H1 (cell line): ENCODE measurements at regions not wholly inside any gene's neighbourhood (a gene's known extent, or its start where the extent isn't known, plus 50 kb on each side); places are given as distances from the start of the nearest gene placed in this dataset.

Experiments
- CTCF ChIA-PET: fragments of 300-600 bp; sonication (Branson Sonifier 250); formaldehyde crosslinking; loops from one replicate; lab custom pipeline; 2021; ENCODE audit not compliant: partially characterized antibody; lab: Charles Lee
- POLR2A ChIA-PET: fragments of 300-600 bp; sonication (Branson Sonifier 250); formaldehyde crosslinking; loops from one replicate; lab custom pipeline; 2021; ENCODE audit warnings: inconsistent platforms; ENCODE audit not compliant: partially characterized antibody; lab: Charles Lee
- DNase-seq, 2 experiments: peaks; one replicate each; pipeline versions ENCODE4 v3.0.0 to v3.0.0-alpha.2; 2010 to 2022; ENCODE audit warnings: low spot score in 2 of 2, low read depth in 1 of 2, mixed read lengths in 1 of 2
- FAIRE-seq: peaks from 2 replicates; lab custom pipeline; 2011; peaks lifted over from hg19 to GRCh38; lab: Jason Lieb, UNC
- H2AFZ ChIP-seq: 2 replicates; pipeline ENCODE4 v1.8.1; 2012; ENCODE audit warnings: low read length, inconsistent platforms
- H2AK5ac ChIP-seq: 2 replicates; pipeline ENCODE4 v1.6.1; 2013; ENCODE audit warnings: low read depth, low read length
- H2BK120ac ChIP-seq: replicated peaks from 2 replicates; pipeline ENCODE3; 2013; ENCODE audit warnings: low read depth, low read length, inconsistent platforms
- H2BK12ac ChIP-seq: 2 replicates; pipeline ENCODE4 v1.6.1; 2013; ENCODE audit warnings: low read depth, low read length
- H2BK15ac ChIP-seq: 2 replicates; pipeline ENCODE4 v1.6.1; 2013; ENCODE audit warnings: low read length
- H2BK20ac ChIP-seq: 2 replicates; pipeline ENCODE4 v1.6.1; 2013; ENCODE audit warnings: low read length
- H2BK5ac ChIP-seq: 2 replicates; pipeline ENCODE4 v1.6.1; 2013; ENCODE audit warnings: low read depth, low read length
- H3K14ac ChIP-seq: 2 replicates; pipeline ENCODE4 v1.6.1; 2013; ENCODE audit warnings: inconsistent platforms; ENCODE audit not compliant: insufficient read length
- H3K18ac ChIP-seq: 2 replicates; pipeline ENCODE4 v1.6.1; 2013; ENCODE audit warnings: low read length; ENCODE audit errors: extremely low read depth
- H3K23ac ChIP-seq: 2 replicates; pipeline ENCODE4 v1.6.1; 2013; ENCODE audit warnings: inconsistent platforms; ENCODE audit not compliant: insufficient read length
- H3K23me2 ChIP-seq: 2 replicates; pipeline ENCODE4 v1.6.1; 2013; ENCODE audit warnings: low read depth, low read length
- H3K27ac ChIP-seq: 2 replicates; pipeline ENCODE4 v1.6.1; 2011; ENCODE audit warnings: low read depth, low read length, inconsistent platforms
- H3K27me3 ChIP-seq, 4 experiments: replicated peaks in 1 of 4; 1 replicate in 1 of 4; 2 replicates in 3 of 4; pipeline versions ENCODE4 v1.6.1 to v1.8.1; 2011 to 2013; ENCODE audit warnings: low read length in 3 of 4, mild to moderate bottlenecking in 3 of 4, inconsistent platforms in 2 of 4, mixed read lengths in 2 of 4, moderate library complexity in 1 of 4; ENCODE audit not compliant: control insufficient read depth in 3 of 4, insufficient read depth in 3 of 4; ENCODE audit errors: extremely low read depth in 1 of 4
- H3K36me3 ChIP-seq, 4 experiments: 2 replicates each; pipeline versions ENCODE4 v1.6.1 to v1.8.1; 2011 to 2013; ENCODE audit warnings: mild to moderate bottlenecking in 4 of 4, low read length in 3 of 4, moderate library complexity in 2 of 4, control low read depth in 1 of 4, inconsistent platforms in 1 of 4; ENCODE audit not compliant: insufficient read depth in 4 of 4, control insufficient read depth in 2 of 4
- H3K4ac ChIP-seq: replicated peaks from 2 replicates; pipeline ENCODE3; 2013; ENCODE audit warnings: low read length, low read depth, mixed read lengths, inconsistent platforms; ENCODE audit not compliant: insufficient read length
- H3K4me1 ChIP-seq, 4 experiments: replicated peaks in 1 of 4; 1 replicate in 1 of 4; 2 replicates in 3 of 4; pipeline versions ENCODE4 v1.6.1 to v1.8.1; 2011 to 2013; ENCODE audit warnings: low read length in 3 of 4, inconsistent platforms in 2 of 4, mixed read lengths in 1 of 4; ENCODE audit not compliant: insufficient read depth in 4 of 4, control insufficient read depth in 3 of 4
- H3K4me2 ChIP-seq, 2 experiments: 2 replicates each; pipeline versions ENCODE4 v1.6.1 to v1.8.1; 2011 to 2013; ENCODE audit warnings: low read depth in 2 of 2, low read length in 2 of 2, control low read depth in 1 of 2, inconsistent platforms in 1 of 2, mild to moderate bottlenecking in 1 of 2; ENCODE audit not compliant: insufficient read depth in 1 of 2
- H3K4me3 ChIP-seq, 4 experiments: fragments of 200-600, 300-600 bp in 1 of 4; sonication (generic), shearing (Covaris generic), sonication (Bioruptor Twin) in 1 of 4; 2 replicates each; pipeline versions ENCODE4 v1.5.1 to v1.8.1; 2011 to 2016; ENCODE audit warnings: low read length in 4 of 4, low read depth in 3 of 4, control low read depth in 2 of 4, inconsistent platforms in 2 of 4, mild to moderate bottlenecking in 2 of 4, mixed read lengths in 1 of 4, moderate library complexity in 1 of 4; ENCODE audit not compliant: insufficient read depth in 2 of 4; ENCODE audit errors: extremely low read depth in 1 of 4
- H3K56ac ChIP-seq: replicated peaks from 2 replicates; pipeline ENCODE3; 2013; ENCODE audit warnings: low read depth, mild to moderate bottlenecking, mixed read lengths, low read length, inconsistent platforms; ENCODE audit not compliant: insufficient read length
- H3K79me1 ChIP-seq: 2 replicates; pipeline ENCODE4 v1.6.1; 2013; ENCODE audit warnings: low read depth, low read length, control low read depth
- H3K79me2 ChIP-seq, 2 experiments: 2 replicates each; pipeline versions ENCODE4 v1.6.1 to v1.8.1; 2012 to 2013; ENCODE audit warnings: low read length in 2 of 2, mild to moderate bottlenecking in 2 of 2, inconsistent platforms in 1 of 2; ENCODE audit not compliant: insufficient read depth in 2 of 2, control insufficient read depth in 1 of 2
- H3K9ac ChIP-seq, 4 experiments: replicated peaks in 1 of 4; 1 replicate in 1 of 4; 2 replicates in 3 of 4; pipeline versions ENCODE4 v1.6.1 to v1.8.1; 2011 to 2013; ENCODE audit warnings: low read depth in 3 of 4, low read length in 3 of 4, control low read depth in 2 of 4, mild to moderate bottlenecking in 2 of 4, moderate library complexity in 2 of 4, inconsistent platforms in 1 of 4; ENCODE audit errors: extremely low read depth in 1 of 4
- H3K9me3 ChIP-seq, 2 experiments: 2 replicates each; pipeline versions ENCODE4 v1.6.1 to v1.8.1; 2012 to 2013; ENCODE audit warnings: mild to moderate bottlenecking in 2 of 2, moderate library complexity in 2 of 2, control low read depth in 1 of 2, inconsistent platforms in 1 of 2, low read depth in 1 of 2, low read length in 1 of 2, mixed read lengths in 1 of 2; ENCODE audit not compliant: insufficient read depth in 2 of 2
- H4K20me1 ChIP-seq, 2 experiments: replicated peaks in 1 of 2; 2 replicates each; pipeline versions ENCODE3 to v1.8.1; 2011 to 2013; ENCODE audit warnings: inconsistent platforms in 2 of 2, low read length in 2 of 2, mild to moderate bottlenecking in 1 of 2; ENCODE audit not compliant: insufficient read depth in 2 of 2, control insufficient read depth in 1 of 2
- H4K5ac ChIP-seq: 2 replicates; pipeline ENCODE4 v1.6.1; 2013; ENCODE audit warnings: low read length, low read depth, mixed read lengths, inconsistent platforms; ENCODE audit not compliant: insufficient read length
- H4K8ac ChIP-seq: 2 replicates; pipeline ENCODE4 v1.8.0; 2013; ENCODE audit warnings: mild to moderate bottlenecking, moderate library complexity, low read length, inconsistent platforms; ENCODE audit not compliant: insufficient read depth; ENCODE audit errors: extremely low read depth
- H4K91ac ChIP-seq: replicated peaks from 2 replicates; pipeline ENCODE3; 2013; ENCODE audit warnings: low read length, mixed read lengths, inconsistent platforms; ENCODE audit not compliant: insufficient read length
- CHD1 ChIP-seq: IDR thresholded peaks from 2 replicates; pipeline ENCODE4 v1.6.1; 2012; ENCODE audit warnings: low read depth, low read length, improper control_type of control experiment
- POLR2A ChIP-seq, 2 experiments: IDR thresholded peaks; 1 replicate in 1 of 2; 2 replicates in 1 of 2; pipeline ENCODE4 v1.6.1; 2011; ENCODE audit warnings: low read depth in 2 of 2, low read length in 2 of 2, mild to moderate bottlenecking in 2 of 2; ENCODE audit errors: control extremely low read depth in 1 of 2
- WGBS, 2 experiments: shearing (Covaris generic) in 1 of 2; methylation state at CpG; one replicate each; pipeline versions ENCODE4 v1.1.6 to v1.1.7; 2013 to 2015; ENCODE audit warnings: low lambda C conversion rate in 2 of 2, mixed read lengths in 2 of 2, inconsistent platforms in 1 of 2, low coverage in 1 of 2, missing lambda C conversion rate in 1 of 2; ENCODE audit not compliant: insufficient replicate concordance in 2 of 2, insufficient coverage in 1 of 2, insufficient read length in 1 of 2; ENCODE audit errors: extremely low coverage in 1 of 2, missing lambda C conversion rate in 1 of 2; 5-methylcytosine and 5-hydroxymethylcytosine counted together

DNA sequence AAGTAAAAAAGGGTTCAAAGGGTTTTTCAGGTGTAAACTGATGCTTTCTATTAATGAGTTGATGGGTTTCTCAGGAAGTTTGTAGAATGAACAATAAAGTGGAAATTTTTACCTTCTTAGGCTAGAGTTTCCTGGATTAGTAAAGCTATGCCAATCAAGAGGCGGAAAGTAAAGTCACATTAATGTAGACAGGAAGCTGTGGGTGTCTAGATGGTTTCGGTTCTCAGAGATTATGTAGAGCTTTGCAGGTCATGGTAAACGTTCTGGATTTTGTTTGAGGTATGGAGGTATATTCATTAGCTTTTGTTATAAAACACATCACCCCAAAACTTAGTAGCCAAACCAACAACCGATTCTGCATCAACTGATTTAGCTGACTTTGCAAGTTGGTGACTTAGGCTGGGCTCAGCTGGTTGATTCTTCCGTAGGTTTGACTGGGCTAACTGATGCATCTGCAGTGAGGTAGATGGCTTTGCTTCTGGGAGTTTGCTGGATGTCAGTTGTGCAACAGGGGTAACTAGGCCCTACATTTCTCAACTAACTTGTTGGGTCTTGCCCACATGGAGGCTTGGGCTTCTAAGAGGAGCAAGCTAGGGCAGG is 273.8 kb downstream of the MSX2 start:
- FAIRE-seq (no peak), DNase-seq (no peak)
- Histone ChIP-seq H3K4me1 (no peaks in the 10 kb centered on the region), H4K8ac (no peak overlapping the region), H3K79me2 (no peaks in the 10 kb centered on the region), H2BK20ac (no peak overlapping the region), H3K9me3 (peaks cover 4 to 6% of the 10 kb centered on the region in 2 experiments; a peak in 2 of 4 replicates), H3K79me1 (no peaks in the 10 kb centered on the region), H3K4ac (no peak overlapping the region), H2BK12ac (no peak overlapping the region), H3K27ac (no peak overlapping the region), H2BK120ac (no peak overlapping the region), H3K23me2 (peaks cover 2% of the 10 kb centered on the region; the same call in 1 of the 2 replicates), H2BK5ac (no peak overlapping the region), H4K20me1 (no peaks in the 10 kb centered on the region), H2AFZ (no peak overlapping the region), H3K23ac (no peak overlapping the region), H4K5ac (no peak overlapping the region), H4K91ac (no peak overlapping the region), H2AK5ac (no peak overlapping the region), H3K4me3 (no peak overlapping the region), H3K36me3 (no peaks in the 10 kb centered on the region), H3K27me3 (no peaks in the 10 kb centered on the region; a peak in 1 of 7 replicates), H3K14ac (no peak overlapping the region), H3K56ac (no peak overlapping the region), H3K4me2 (no peak overlapping the region), H2BK15ac (no peak overlapping the region), H3K18ac (no peak overlapping the region), H3K9ac (no peak overlapping the region)
- TF ChIP-seq CHD1, result no peak
- no peak for TF ChIP-seq POLR2A (IDR thresholded peaks at IDR 0.05; ENCODE audit: control extremely low read depth in 1 of 2, low read depth in 2 of 2, low read length in 2 of 2)
- ChIA-PET POLR2A (interaction anchor here (0.6 kb wide), 1 partner anchor 149 kb away, joined by 3 read pairs; no protein-coding TSS in a partner anchor), CTCF (interaction anchor here (0.7 to 1.1 kb wide), 2 partner anchors 9 to 202 kb away, joined by 3 read pairs; no protein-coding TSS in a partner anchor)
- WGBS, 2 experiments, result 95% methylated on average over 5 of the region's 5 CpGs; no CpG with 5 or more reads in 1 of the 2 experiments
